Fibroblast of gingiva (primary cell): ENCODE measurements at regions not wholly inside any gene's neighbourhood (a gene's known extent, or its start where the extent isn't known, plus 50 kb on each side); places are given as distances from the start of the nearest gene placed in this dataset.

Experiments
- DNase-seq: peaks from one replicate; pipeline ENCODE4 v3.0.0-alpha.2; 2011; ENCODE audit warnings: low read depth

DNA sequence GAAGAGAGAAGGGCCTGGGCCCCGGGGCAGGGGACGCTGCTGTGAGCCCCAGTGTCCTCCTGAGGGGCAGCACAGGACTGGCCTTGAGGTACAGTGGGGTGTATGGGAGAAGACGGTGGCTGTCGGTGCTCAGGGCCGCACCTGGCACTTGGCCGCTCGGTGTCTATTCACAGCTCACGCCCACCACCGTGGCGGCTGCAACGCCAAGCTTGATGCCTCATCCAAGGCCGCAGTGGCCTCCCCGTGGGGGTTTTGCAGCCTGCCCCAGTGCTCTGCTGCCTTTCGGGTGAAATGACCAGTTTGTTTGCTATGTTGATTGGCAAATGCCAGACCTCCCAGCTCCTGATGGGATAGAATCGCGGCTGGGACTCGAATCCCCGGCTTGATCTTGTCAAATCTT is 79.5 kb upstream of the SLCO4A1 start:
- no peak for DNase-seq

DNA sequence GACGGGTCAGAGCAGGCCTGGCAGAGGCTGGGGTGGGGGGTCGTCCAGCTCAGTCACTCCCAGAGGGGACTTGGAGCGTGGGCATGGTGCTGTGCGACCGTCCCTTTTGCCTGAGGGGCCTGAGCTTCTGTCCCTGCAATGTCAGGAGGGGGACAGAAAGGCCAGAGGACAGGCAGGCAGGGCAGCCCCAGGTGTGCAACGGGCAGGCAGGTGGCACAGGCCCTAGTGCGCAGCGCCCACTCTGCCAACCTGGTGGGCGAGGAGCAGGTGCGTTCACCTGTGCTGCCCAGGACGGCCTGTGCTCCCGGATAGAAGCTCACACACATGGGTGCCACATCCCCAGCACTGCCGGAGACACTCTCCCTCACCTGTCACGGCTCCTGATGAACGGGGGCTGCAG is 78.7 kb upstream of the SLCO4A1 start:
- DNase-seq, result no peak

GRCh38 chr20:62564456-62565245 is 77.7 kb upstream of the SLCO4A1 start:
- DNase-seq, result no peak

DNA sequence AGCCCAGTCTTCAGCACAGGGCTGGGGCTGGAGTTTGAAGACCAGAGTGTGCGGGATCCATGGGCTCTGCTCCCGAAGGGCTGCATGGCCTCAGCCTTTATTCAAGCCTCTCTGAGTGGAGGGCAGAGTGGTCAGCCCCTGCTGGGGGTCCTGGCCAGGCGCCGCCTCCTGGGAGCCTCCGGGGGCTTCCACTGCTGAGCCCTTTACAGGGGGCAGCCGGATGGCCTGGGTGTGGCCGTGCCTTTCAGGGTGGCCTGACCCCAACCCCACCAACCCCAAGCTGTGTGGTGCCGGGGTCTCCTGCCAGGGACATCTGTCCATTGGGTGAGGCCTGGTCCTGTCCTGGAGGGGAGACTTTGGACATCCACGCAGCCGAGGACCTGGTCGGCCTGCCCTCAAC is 76.0 kb upstream of the SLCO4A1 start:
- no peak for DNase-seq

GRCh38 chr20:62566771-62567170 is 75.5 kb upstream of the SLCO4A1 start:
- DNase-seq, result no peak

- DNase-seq, result no peak
Measured at GRCh38 chr20:62567246-62568044, 74.9 kb upstream of the SLCO4A1 start.

DNA sequence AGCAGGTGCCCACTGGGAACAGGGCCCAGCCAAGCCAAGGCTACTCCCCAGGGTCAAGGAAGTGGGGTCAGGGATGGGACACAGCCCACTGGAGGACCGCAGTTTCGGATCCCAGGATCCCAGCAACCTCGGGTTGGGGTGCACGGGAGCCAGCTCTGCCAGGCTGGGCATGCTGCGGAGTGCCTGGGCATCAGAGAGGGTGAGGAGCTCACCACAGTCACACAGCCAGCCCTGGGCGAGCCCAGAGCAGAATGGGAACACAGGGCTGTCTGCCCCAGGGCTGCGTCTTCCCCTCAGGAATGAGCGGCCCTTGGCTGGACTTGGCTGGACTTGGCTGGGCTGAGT is 74.3 kb upstream of the SLCO4A1 start:
- DNase-seq, result no peak

GRCh38 chr20:62569615-62570014 is 72.7 kb upstream of the SLCO4A1 start:
- DNase-seq, result no peak

GRCh38 chr20:62570403-62570802 is 71.9 kb upstream of the SLCO4A1 start:
- DNase-seq, result no peak

DNA sequence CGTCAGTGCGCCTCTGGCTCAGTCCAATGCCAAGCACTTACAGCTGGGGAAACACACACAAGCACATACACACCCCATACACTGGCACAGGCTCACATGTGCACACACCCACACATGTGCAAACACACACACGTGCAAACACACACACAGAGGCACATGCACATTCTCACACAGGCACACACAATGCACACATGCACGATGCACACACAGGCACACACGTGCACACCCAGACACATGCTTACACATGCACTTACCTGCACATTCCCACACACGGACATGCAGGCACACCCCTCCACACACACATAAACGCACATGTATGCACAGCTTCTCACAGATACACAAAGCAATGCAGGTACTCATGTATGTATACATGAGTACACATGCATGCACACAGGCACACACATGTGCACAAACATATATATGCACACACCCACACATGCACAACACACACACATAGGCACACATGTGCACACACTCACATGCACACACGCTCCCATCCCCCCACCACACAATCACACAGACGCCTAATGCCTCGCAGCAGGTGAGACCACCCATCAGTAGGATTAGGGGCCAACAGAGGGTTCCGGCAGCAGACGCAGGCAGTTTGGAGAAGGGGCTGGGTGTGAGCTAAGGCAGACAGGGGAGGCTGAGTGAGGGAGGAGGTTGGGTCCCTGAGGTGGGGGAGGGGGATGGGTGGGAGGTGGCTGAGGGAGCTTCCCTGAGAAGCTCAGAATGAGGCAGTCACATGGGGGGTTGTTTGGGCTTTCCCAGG is 71.2 kb upstream of the SLCO4A1 start:
- DNase-seq, result no peak

- no peak for DNase-seq
Measured at GRCh38 chr20:62571669-62572344, 70.5 kb upstream of the SLCO4A1 start.

GRCh38 chr20:62572980-62573379 is 69.3 kb upstream of the SLCO4A1 start:
- DNase-seq, result no peak

DNA sequence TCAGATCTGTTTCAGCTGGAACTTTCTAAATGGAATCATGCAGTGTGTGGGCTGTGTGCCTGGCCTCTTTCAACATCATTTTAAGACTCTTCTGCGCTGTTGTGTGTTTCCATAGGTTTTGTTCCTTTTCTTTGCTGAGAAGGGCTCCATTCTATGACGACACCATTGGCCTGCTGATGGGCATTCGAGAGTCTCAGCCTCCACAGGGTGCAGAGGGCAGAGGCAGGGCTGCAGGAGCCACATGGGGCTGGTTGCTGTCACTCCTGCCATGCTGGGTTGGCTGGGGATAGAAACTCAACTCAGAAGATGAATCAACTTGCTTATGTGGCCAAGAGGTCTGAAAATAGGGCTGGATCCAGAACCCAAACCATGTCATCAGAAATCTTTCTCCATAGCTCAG is 68.5 kb upstream of the SLCO4A1 start:
- DNase-seq, result no peak

DNA sequence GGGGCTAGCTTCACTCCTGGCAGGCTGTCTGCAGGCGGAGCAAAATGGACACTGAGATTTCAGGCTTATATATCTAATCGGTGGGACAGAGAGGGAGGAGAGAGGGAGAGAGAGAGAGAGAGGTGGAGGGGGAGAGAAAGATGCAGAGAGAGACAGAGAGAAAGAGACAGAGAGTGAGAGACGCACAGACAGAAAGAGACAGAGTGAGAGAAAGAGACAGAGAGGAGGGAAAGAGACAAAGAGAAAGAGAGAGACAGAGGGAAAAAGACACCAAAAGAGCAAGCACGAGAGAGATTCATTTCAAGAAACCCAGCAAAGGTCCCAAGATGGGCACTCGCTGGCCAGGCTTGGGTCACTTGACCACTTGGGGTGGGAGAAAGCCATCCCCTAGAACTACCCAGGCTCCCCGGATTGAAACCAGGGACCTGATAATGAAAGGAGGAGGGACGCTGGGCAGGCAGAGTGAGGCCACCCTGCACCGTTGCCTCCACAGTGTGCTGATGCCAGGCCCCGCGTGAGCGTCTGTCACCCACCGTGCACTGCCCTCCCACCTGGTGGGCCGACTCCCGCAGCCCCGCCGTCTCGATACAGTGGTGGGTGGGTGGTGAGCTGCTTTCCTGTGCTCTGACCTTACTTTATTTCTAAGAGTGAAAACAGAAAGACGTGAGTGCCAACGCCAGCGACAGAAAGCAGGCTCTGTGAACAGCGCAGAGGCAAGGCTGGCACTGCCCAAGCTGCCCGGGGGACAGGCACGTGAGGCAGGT is 67.9 kb upstream of the SLCO4A1 start:
- no peak for DNase-seq

GRCh38 chr20:62575976-62576722 is 66.2 kb upstream of the SLCO4A1 start:
- no peak for DNase-seq

GRCh38 chr20:62576815-62577489 is 65.4 kb upstream of the SLCO4A1 start:
- no peak for DNase-seq

- no peak for DNase-seq
Measured at GRCh38 chr20:62577490-62577836, 64.8 kb upstream of the SLCO4A1 start.

GRCh38 chr20:62578294-62578897 is 63.9 kb upstream of the SLCO4A1 start:
- no peak for DNase-seq

DNA sequence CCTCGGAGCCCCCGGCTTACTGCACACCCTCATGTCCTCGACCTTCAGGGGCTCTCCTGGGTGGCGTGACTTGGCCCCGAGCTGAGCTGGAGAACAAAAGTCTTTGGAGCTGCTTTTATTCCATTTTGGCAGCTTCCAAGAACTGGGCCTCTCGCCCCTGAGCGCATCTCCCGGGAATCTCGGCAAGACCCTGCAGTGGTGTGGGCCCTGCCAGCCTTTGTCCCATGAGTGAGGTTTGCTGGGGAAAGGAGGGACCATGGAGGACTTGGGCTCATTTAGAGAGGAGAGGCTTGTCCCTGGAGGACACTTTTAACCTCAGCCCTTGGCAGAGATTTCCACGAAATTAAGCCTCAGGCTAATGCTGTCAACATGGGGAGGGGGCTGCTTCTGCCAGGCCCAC is 62.3 kb upstream of the SLCO4A1 start:
- DNase-seq, result no peak

DNA sequence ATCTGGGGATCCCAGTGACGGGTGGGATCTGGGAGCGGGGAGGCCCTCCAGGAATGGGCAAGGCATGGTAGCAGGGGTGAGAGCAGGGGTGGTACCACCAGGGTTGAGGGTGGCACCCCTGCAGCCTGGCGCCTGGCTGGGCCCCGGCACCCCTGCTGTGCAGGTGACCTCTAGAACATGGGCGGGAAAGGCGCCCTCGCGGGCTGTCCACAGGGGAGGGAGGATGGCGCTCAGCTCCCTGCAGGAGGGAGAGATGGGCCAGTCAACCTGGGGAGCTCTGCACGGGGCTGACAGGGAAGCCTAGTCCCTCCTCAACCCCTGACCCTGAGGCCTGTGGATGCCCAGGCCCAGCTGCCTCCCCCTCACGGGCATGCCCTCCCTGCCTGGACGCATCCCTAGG is 61.6 kb upstream of the SLCO4A1 start:
- no peak for DNase-seq
